ENCODE measurements at regions not wholly inside any gene's neighbourhood (a gene's known extent, or its start where the extent isn't known, plus 50 kb on each side); places are given as distances from the start of the nearest gene placed in this dataset.

GRCh38 chr9:79384501-79384900 lies 187.3 kb upstream of the TLE4 start:
- intact Hi-C loops (cut with DNase I): no loop called here
- Histone ChIP-seq H3K36me3 (no peaks in the 10 kb centered on the region), H3K9me3 (no peaks in the 10 kb centered on the region), H3K27me3 (no peaks in the 10 kb centered on the region), H3K4me1 (ENCODE audit: insufficient read depth) (no peaks in the 10 kb centered on the region), H3K27ac (no peak overlapping the region), H3K4me3 (no peak overlapping the region)
- no peak for DNase-seq
- no peak for TF ChIP-seq POLR2A (IDR thresholded peaks at IDR 0.05)
- TF ChIP-seq CTCF (IDR thresholded peaks at IDR 0.05): no peak
- TF ChIP-seq EP300 (IDR thresholded peaks at IDR 0.05): no peak
- 4 to 14% (median 12%) methylated on average over 1 of the region's 1 CpG for WGBS, 3 donors

- no peak for DNase-seq
- WGBS, 3 donors: 81 to 84% (median 82%) methylated on average over 5 of the region's 5 CpGs
- Histone ChIP-seq H3K9me3 (no peaks in the 10 kb centered on the region), H3K27ac (no peak overlapping the region), H3K27me3 (no peaks in the 10 kb centered on the region), H3K4me3 (no peak overlapping the region), H3K4me1 (ENCODE audit: insufficient read depth) (no peaks in the 10 kb centered on the region), H3K36me3 (no peaks in the 10 kb centered on the region)
- TF ChIP-seq POLR2A (IDR thresholded peaks at IDR 0.05): no peak
- no peak for TF ChIP-seq EP300 (IDR thresholded peaks at IDR 0.05)
- no peak for TF ChIP-seq CTCF (IDR thresholded peaks at IDR 0.05)
- intact Hi-C loops (cut with DNase I): no loop called here
Measured at GRCh38 chr9:79387101-79387835, 184.5 kb upstream of the TLE4 start.

GRCh38 chr9:79390077-79390698 lies 181.6 kb upstream of the TLE4 start:
- no peak overlapping the region for H3K27ac ChIP-seq
- no peaks in the 10 kb centered on the region for H3K36me3 ChIP-seq
- H3K4me3 ChIP-seq: no peak overlapping the region
- DNase-seq: no peak
- WGBS, 3 donors: 64 to 73% (median 71%) methylated on average over 5 of the region's 5 CpGs
- no peaks in the 10 kb centered on the region for H3K4me1 ChIP-seq (ENCODE audit: insufficient read depth)
- TF ChIP-seq EP300 (IDR thresholded peaks at IDR 0.05): no peak
- H3K9me3 ChIP-seq: no peaks in the 10 kb centered on the region
- no peaks in the 10 kb centered on the region for H3K27me3 ChIP-seq
- intact Hi-C loops (cut with DNase I): no loop called here

GRCh38 chr9:79390781-79391770 lies 180.7 kb upstream of the TLE4 start:
- no peak for DNase-seq
- TF ChIP-seq EP300 (IDR thresholded peaks at IDR 0.05) (no peak), POLR2A (IDR thresholded peaks at IDR 0.05) (no peak), CTCF (IDR thresholded peaks at IDR 0.05) (no peak)

More at GRCh38 chr9:79390781-79391770, 180.7 kb upstream of the TLE4 start:
- Histone ChIP-seq H3K4me3 (no peak overlapping the region), H3K9me3 (no peaks in the 10 kb centered on the region), H3K36me3 (no peaks in the 10 kb centered on the region), H3K27ac (no peak overlapping the region), H3K27me3 (no peaks in the 10 kb centered on the region), H3K4me1 (ENCODE audit: insufficient read depth) (no peaks in the 10 kb centered on the region)
- WGBS, 3 donors: 64 to 77% (median 66%) methylated on average over 28 of the region's 28 CpGs
- intact Hi-C loops (cut with DNase I): no loop called here

Measured in ovary (tissue), 7 donors.